Endothelial cell of umbilical vein (primary cell): ENCODE measurements at regions not wholly inside any gene's neighbourhood (a gene's known extent, or its start where the extent isn't known, plus 50 kb on each side); places are given as distances from the start of the nearest gene placed in this dataset.

Experiments
- BruUV-seq: library from RNA; stranded (reverse); fragments of 400-500 nt; replicated peaks from 2 replicates; lab custom pipeline; 2021; lab: Mats Ljungman, UMichigan
- CTCF ChIA-PET: fragments of 300-600, 350-600 bp; sonication (Branson Sonifier 250); formaldehyde crosslinking; loops from one replicate; lab custom pipeline; 2021; ENCODE audit warnings: antibody characterized with exemption, inconsistent platforms; lab: Charles Lee
- POLR2A ChIA-PET: fragments of 300-600, 350-600 bp; sonication (Branson Sonifier 250); formaldehyde crosslinking; loops from one replicate; lab custom pipeline; 2021; ENCODE audit warnings: antibody characterized with exemption, inconsistent platforms; lab: Charles Lee
- DNase-seq: peaks from one replicate; pipeline ENCODE4 v3.0.0-alpha.2; 2011; ENCODE audit warnings: low read depth, low spot score
- FAIRE-seq: peaks from 2 replicates; lab custom pipeline; 2011; peaks lifted over from hg19 to GRCh38; lab: Jason Lieb, UNC
- H2AFZ ChIP-seq: 2 replicates; pipeline ENCODE4 v1.6.0; 2012; ENCODE audit warnings: low read depth, low read length, control low read depth, inconsistent platforms
- H3K27ac ChIP-seq: 2 replicates; pipeline ENCODE4 v1.5.1; 2011; ENCODE audit warnings: low read depth, mild to moderate bottlenecking, control low read depth, low read length, moderate library complexity; ENCODE audit not compliant: insufficient read depth
- H3K27me3 ChIP-seq, 2 experiments: 2 replicates each; pipeline versions ENCODE4 v1.6.0 to v1.6.1; 2011; ENCODE audit warnings: low read length in 2 of 2, mixed read lengths in 1 of 2; ENCODE audit not compliant: control insufficient read depth in 2 of 2, insufficient read depth in 2 of 2
- H3K36me3 ChIP-seq, 2 experiments: 2 replicates in 1 of 2; 3 replicates in 1 of 2; pipeline ENCODE4 v1.5.1; 2011; ENCODE audit warnings: low read length in 2 of 2, mild to moderate bottlenecking in 1 of 2, moderate library complexity in 1 of 2; ENCODE audit not compliant: control insufficient read depth in 2 of 2, insufficient read depth in 2 of 2; ENCODE audit errors: extremely low read depth in 1 of 2
- H3K4me1 ChIP-seq: 3 replicates; pipeline ENCODE4 v1.5.1; 2011; ENCODE audit warnings: mild to moderate bottlenecking, low read length; ENCODE audit not compliant: control insufficient read depth, insufficient read depth; ENCODE audit errors: extremely low read depth
- H3K4me2 ChIP-seq: 2 replicates; pipeline ENCODE4 v1.6.1; 2011; ENCODE audit warnings: low read length, control low read depth, mixed read lengths; ENCODE audit not compliant: insufficient read depth
- H3K4me3 ChIP-seq, 3 experiments: fragments of 200-600 bp in 1 of 3; sonication (generic), shearing (Covaris generic) in 1 of 3; replicated peaks in 1 of 3; 2 replicates each; pipeline ENCODE4 v1.5.1; 2011 to 2016; ENCODE audit warnings: control low read depth in 3 of 3, low read length in 3 of 3, mild to moderate bottlenecking in 2 of 3, inconsistent platforms in 1 of 3, low read depth in 1 of 3, moderate library complexity in 1 of 3; ENCODE audit not compliant: insufficient read depth in 1 of 3
- H3K79me2 ChIP-seq: 2 replicates; pipeline ENCODE4 v1.6.0; 2012; ENCODE audit warnings: low read length, inconsistent platforms; ENCODE audit not compliant: control insufficient read depth, insufficient read depth
- H3K9ac ChIP-seq: replicated peaks from 2 replicates; pipeline ENCODE3; 2011; ENCODE audit warnings: low read length, control low read depth; ENCODE audit not compliant: insufficient read depth; ENCODE audit errors: extremely low read depth
- H3K9me1 ChIP-seq: replicated peaks from 3 replicates; pipeline ENCODE4 v1.6.0; 2011; ENCODE audit warnings: mild to moderate bottlenecking, low read length; ENCODE audit not compliant: control insufficient read depth, insufficient read depth; ENCODE audit errors: extremely low read depth
- H3K9me3 ChIP-seq: replicated peaks from 2 replicates; pipeline ENCODE4 v1.5.1; 2012; ENCODE audit warnings: low read length, inconsistent platforms; ENCODE audit not compliant: control insufficient read depth, insufficient read depth
- H4K20me1 ChIP-seq: replicated peaks from 2 replicates; pipeline ENCODE3; 2011; ENCODE audit warnings: mild to moderate bottlenecking, low read length; ENCODE audit not compliant: control insufficient read depth, insufficient read depth; ENCODE audit errors: extremely low read depth
- CTCF ChIP-seq, 2 donors: IDR thresholded peaks; 1 replicate in 1 of 2; 2 replicates in 1 of 2; pipeline ENCODE4 v1.5.1; 2011; ENCODE audit warnings: low read length in 2 of 2, mild to moderate bottlenecking in 2 of 2, moderate library complexity in 2 of 2, control low read depth in 1 of 2, inconsistent platforms in 1 of 2, low read depth in 1 of 2; ENCODE audit not compliant: insufficient read depth in 1 of 2; ENCODE audit errors: extremely low read depth in 1 of 2
- EZH2 ChIP-seq: IDR thresholded peaks from 2 replicates; pipeline ENCODE4 v1.6.1; 2012; ENCODE audit warnings: borderline replicate concordance, low read depth, mild to moderate bottlenecking, moderate library complexity, low read length, inconsistent platforms; ENCODE audit not compliant: severe bottlenecking
- FOS ChIP-seq: IDR thresholded peaks from 2 replicates; pipeline ENCODE4 v1.6.1; 2011; ENCODE audit warnings: mild to moderate bottlenecking, low read length, moderate library complexity, borderline replicate concordance; ENCODE audit not compliant: insufficient read depth
- GATA2 ChIP-seq: IDR thresholded peaks from 2 replicates; pipeline ENCODE4 v1.7.0; 2011; ENCODE audit warnings: low read depth, mild to moderate bottlenecking, moderate library complexity, mixed read lengths, low read length; ENCODE audit not compliant: insufficient read length, insufficient read depth
- JUN ChIP-seq: IDR thresholded peaks from 2 replicates; pipeline ENCODE4 v1.6.1; 2011; ENCODE audit warnings: borderline replicate concordance, low read depth; ENCODE audit not compliant: insufficient read length, insufficient read depth
- MYC ChIP-seq: IDR thresholded peaks from one replicate; pipeline ENCODE4 v1.6.1; 2011; ENCODE audit warnings: mild to moderate bottlenecking, low read depth, low read length
- POLR2A ChIP-seq: IDR thresholded peaks from 2 replicates; pipeline ENCODE4 v1.6.1; 2012; ENCODE audit warnings: low read depth, mild to moderate bottlenecking, control low read depth, low read length
- POLR2AphosphoS5 ChIP-seq: IDR thresholded peaks from 2 replicates; pipeline ENCODE4 v1.6.1; 2012; ENCODE audit warnings: low read depth, mild to moderate bottlenecking, control low read depth, low read length, moderate library complexity; ENCODE audit not compliant: insufficient read depth
- dilution Hi-C: fragments of 300-500 bp; cut with MboI; formaldehyde crosslinking; loops from one replicate; pipeline ENCODE4 v1.15.0; 2019; ENCODE audit warnings: low sequenced_read_pairs; ENCODE audit not compliant: extremely low pct_ligation_motif_present
- intact Hi-C: fragments of 100-400 bp; cut with micrococcal nuclease; formaldehyde crosslinking; loops from one replicate; pipeline ENCODE4 v1.10.0; 2022
- TF ChIP-seq, protein P1 (sequence below): IDR thresholded peaks from 2 replicates; pipeline ENCODE4 v1.6.1; 2011; ENCODE audit not compliant: insufficient read depth, insufficient read length

DNA sequence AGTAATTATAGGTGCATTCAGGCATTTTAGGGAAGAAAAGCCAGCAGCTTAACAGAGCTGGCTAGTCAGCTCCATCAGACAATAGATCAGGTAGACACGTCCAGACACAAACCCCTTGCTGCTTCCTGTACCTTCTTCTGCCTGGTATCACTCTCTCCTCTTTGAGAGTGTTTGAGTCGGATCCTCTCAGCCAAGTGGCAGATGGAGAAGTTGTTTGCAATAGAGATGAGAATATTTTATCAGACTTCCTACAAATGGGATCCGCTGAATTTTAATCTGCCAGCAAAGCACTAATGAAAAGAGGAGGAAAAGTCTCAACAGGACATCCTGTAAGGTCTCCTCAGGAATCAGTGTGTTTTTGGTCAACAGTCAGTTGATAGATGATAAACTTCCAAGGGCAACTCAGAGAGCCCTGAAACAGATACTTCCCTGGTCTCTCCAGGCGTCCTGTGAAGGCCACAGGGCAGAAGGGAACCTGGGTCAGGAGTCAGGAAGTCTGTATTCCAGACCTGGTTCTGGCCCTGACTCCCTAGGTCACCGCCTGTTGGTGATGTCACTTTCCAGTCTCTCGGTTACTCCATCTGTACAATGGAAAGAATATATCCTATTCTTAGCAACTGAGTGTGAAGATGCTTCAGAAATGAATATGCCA, 62.1 kb upstream of the PROX1 start:
- H2AFZ ChIP-seq = no peak overlapping the region
- H3K79me2 ChIP-seq = no peaks in the 10 kb centered on the region
- no peaks in the 10 kb centered on the region for H4K20me1 ChIP-seq
- no peaks in the 10 kb centered on the region for H3K4me1 ChIP-seq
- H3K4me2 ChIP-seq = no peak overlapping the region
- H3K9ac ChIP-seq = no peak overlapping the region
- CTCF ChIA-PET = interaction anchor here (1.7 kb wide), 1 partner anchor 9 kb away, joined by 4 read pairs; no protein-coding TSS in a partner anchor
- DNase-seq = peak; percentile 16
- dilution Hi-C loops (no loop called here), intact Hi-C loops (no loop called here)
- TF ChIP-seq, protein P1, sequence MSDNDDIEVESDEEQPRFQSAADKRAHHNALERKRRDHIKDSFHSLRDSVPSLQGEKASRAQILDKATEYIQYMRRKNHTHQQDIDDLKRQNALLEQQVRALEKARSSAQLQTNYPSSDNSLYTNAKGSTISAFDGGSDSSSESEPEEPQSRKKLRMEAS = no peak
- TF ChIP-seq POLR2A (no peak), MYC (no peak), CTCF (IDR thresholded peaks at IDR 0.05; ENCODE audit: extremely low read depth in 1 of 2, insufficient read depth in 1 of 2, low read depth in 1 of 2, low read length in 2 of 2) (no peak), POLR2AphosphoS5 (no peak), JUN (no peak), EZH2 (no peak), GATA2 (no peak), FOS (no peak)
- H3K36me3 ChIP-seq = no peaks in the 10 kb centered on the region
- no TSS peak for BruUV-seq
- H3K27ac ChIP-seq = no peak overlapping the region
- no peaks in the 10 kb centered on the region for H3K9me3 ChIP-seq
- H3K27me3 ChIP-seq = peaks cover 0 to under 1% of the 10 kb centered on the region in 2 experiments
- H3K4me3 ChIP-seq = no peak overlapping the region
- POLR2A ChIA-PET = no interaction called here
- H3K9me1 ChIP-seq = no peaks in the 10 kb centered on the region
- FAIRE-seq = no peak
